Type B pancreatic cell (in vitro differentiated cells): ENCODE measurements at regions not wholly inside any gene's neighbourhood (a gene's known extent, or its start where the extent isn't known, plus 50 kb on each side); places are given as distances from the start of the nearest gene placed in this dataset.

Experiments used
- DNase-seq: peaks from one replicate; pipeline ENCODE4 v3.0.0; 2021; ENCODE audit warnings: mixed read lengths; ENCODE audit not compliant: unreplicated experiment; ENCODE audit errors: extremely low spot score
- H3K27ac Mint-ChIP-seq: 2 replicates; pipeline ENCODE4 v1.8.0; 2021; ENCODE audit warnings: mild to moderate bottlenecking, mixed read lengths
- H3K27me3 Mint-ChIP-seq: 2 replicates; pipeline ENCODE4 v1.8.0; 2021; ENCODE audit warnings: mixed read lengths
- H3K36me3 Mint-ChIP-seq: 2 replicates; pipeline ENCODE4 v1.8.0; 2021; ENCODE audit warnings: mixed read lengths
- H3K4me1 Mint-ChIP-seq: one replicate; pipeline ENCODE4 v1.8.0; 2021; ENCODE audit warnings: mixed read lengths; ENCODE audit not compliant: unreplicated experiment
- H3K4me3 Mint-ChIP-seq: 2 replicates; pipeline ENCODE4 v1.8.0; 2021; ENCODE audit warnings: mild to moderate bottlenecking, mixed read lengths
- H3K9me3 Mint-ChIP-seq: 2 replicates; pipeline ENCODE4 v1.8.0; 2021; ENCODE audit warnings: mixed read lengths
- CTCF ChIP-seq: fragments of 200-600 bp; sonication (generic); conservative IDR thresholded peaks from 2 replicates; pipeline ENCODE4 v1.5.0; 2021; ENCODE audit warnings: antibody characterized with exemption, mild to moderate bottlenecking

DNA sequence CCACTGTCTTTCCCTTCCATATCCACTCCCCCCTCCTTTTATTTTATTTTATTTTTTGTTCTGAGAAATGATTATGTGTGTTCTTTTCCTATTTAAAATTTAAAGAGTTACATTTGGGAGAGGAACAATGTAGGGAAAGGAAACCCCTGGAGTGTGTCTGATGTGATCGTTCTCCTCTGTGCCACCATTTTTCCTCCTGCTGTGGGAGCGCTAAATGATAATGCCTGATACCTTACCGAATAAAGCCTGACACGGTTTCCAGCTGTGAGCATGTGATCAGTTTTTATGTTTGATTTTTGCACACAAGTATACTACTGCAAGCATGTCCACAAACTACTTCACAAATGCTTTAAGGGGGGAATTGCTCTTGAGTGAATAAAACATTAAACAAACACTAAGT is 317.8 kb upstream of the FANCL start:
- H3K9me3 Mint-ChIP-seq = no peaks in the 10 kb centered on the region
- H3K4me3 Mint-ChIP-seq = no peak overlapping the region
- no peaks in the 10 kb centered on the region for H3K4me1 Mint-ChIP-seq
- H3K27me3 Mint-ChIP-seq = peaks cover 4% of the 10 kb centered on the region
- no peak for TF ChIP-seq CTCF
- no peak for DNase-seq
- no peak overlapping the region for H3K27ac Mint-ChIP-seq
- no peaks in the 10 kb centered on the region for H3K36me3 Mint-ChIP-seq

- no peak for DNase-seq
- Mint-ChIP-seq H3K4me1 (no peaks in the 10 kb centered on the region), H3K27me3 (peaks cover 4% of the 10 kb centered on the region), H3K36me3 (no peaks in the 10 kb centered on the region), H3K27ac (no peak overlapping the region), H3K9me3 (no peaks in the 10 kb centered on the region), H3K4me3 (no peak overlapping the region)
- no peak for TF ChIP-seq CTCF
Measured at GRCh38 chr2:58557176-58557575, 316.1 kb upstream of the FANCL start.

DNA sequence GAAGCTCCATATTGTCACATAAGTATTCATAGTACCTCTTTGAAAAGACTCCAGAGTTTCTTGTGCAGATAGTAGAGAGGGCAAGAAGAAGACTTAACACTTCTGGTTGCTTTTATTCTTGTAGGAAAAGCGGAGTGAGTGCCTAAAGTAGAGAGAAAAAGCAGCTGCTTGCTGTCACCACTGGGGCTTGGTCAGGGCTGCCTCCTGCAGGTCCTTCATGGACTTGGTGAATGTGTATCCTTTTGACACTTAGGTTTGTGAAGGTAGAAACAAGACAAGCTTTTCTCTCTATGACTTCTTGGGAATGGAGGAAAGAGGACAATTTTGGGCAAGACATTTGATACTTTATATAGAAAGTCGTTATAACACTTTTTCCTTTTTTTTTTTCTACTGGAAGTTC is 312.8 kb upstream of the FANCL start:
- TF ChIP-seq CTCF = peak; percentile 44

GRCh38 chr2:58553522-58553921 is 312.4 kb upstream of the FANCL start:
- Mint-ChIP-seq H3K36me3 (no peaks in the 10 kb centered on the region), H3K4me1 (no peaks in the 10 kb centered on the region), H3K27me3 (peaks cover 4% of the 10 kb centered on the region), H3K4me3 (no peak overlapping the region), H3K27ac (no peak overlapping the region), H3K9me3 (no peaks in the 10 kb centered on the region)
- TF ChIP-seq CTCF = no peak
- no peak for DNase-seq

More for the DNA sequence above, 312.8 kb upstream of the FANCL start:
- Mint-ChIP-seq H3K27ac (no peak overlapping the region), H3K27me3 (peaks cover 4% of the 10 kb centered on the region), H3K4me3 (no peak overlapping the region), H3K36me3 (no peaks in the 10 kb centered on the region), H3K4me1 (no peaks in the 10 kb centered on the region), H3K9me3 (no peaks in the 10 kb centered on the region)
- DNase-seq = no peak

GRCh38 chr2:58545300-58546280 is 304.5 kb upstream of the FANCL start:
- Mint-ChIP-seq H3K27ac (no peak overlapping the region), H3K36me3 (no peaks in the 10 kb centered on the region), H3K4me1 (peaks cover 4% of the 10 kb centered on the region), H3K4me3 (no peak overlapping the region), H3K9me3 (no peaks in the 10 kb centered on the region), H3K27me3 (peaks cover 2% of the 10 kb centered on the region)
- TF ChIP-seq CTCF = no peak
- no peak for DNase-seq
